GM06990 (cell line): ENCODE measurements at regions not wholly inside any gene's neighbourhood (a gene's known extent, or its start where the extent isn't known, plus 50 kb on each side); places are given as distances from the start of the nearest gene placed in this dataset.

Experiments
- DNase-seq: peaks from one replicate; pipeline ENCODE4 v3.0.0-alpha.2; 2011; ENCODE audit not compliant: insufficient read length; ENCODE audit errors: extremely low read depth
- H3K27me3 ChIP-seq: replicated peaks from 2 replicates; pipeline ENCODE4 v1.6.0; 2011; ENCODE audit warnings: low read length; ENCODE audit not compliant: control insufficient read depth, insufficient read depth
- H3K36me3 ChIP-seq: 2 replicates; pipeline ENCODE4 v1.5.1; 2011; ENCODE audit warnings: low read length; ENCODE audit not compliant: control insufficient read depth, insufficient read depth
- H3K4me3 ChIP-seq: replicated peaks from 2 replicates; pipeline ENCODE4 v1.5.1; 2011; ENCODE audit warnings: low read depth, mild to moderate bottlenecking, control low read depth, low read length
- CTCF ChIP-seq: IDR thresholded peaks from 2 replicates; pipeline ENCODE4 v1.5.1; 2011; ENCODE audit warnings: low read length, control low read depth, mild to moderate bottlenecking, inconsistent platforms; ENCODE audit not compliant: insufficient read depth, poor library complexity, severe bottlenecking

- H3K27me3 ChIP-seq = no peaks in the 10 kb centered on the region
- H3K4me3 ChIP-seq = no peak overlapping the region
- DNase-seq = no peak
- H3K36me3 ChIP-seq = no peaks in the 10 kb centered on the region
- TF ChIP-seq CTCF = no peak
Measured at GRCh38 chr3:103381296-103382079, 946.7 kb downstream of the ZPLD1 start.

GRCh38 chr3:103385961-103386656 is 951.3 kb downstream of the ZPLD1 start:
- H3K27me3 ChIP-seq = no peaks in the 10 kb centered on the region
- H3K4me3 ChIP-seq = no peak overlapping the region
- no peak for DNase-seq
- H3K36me3 ChIP-seq = no peaks in the 10 kb centered on the region
- TF ChIP-seq CTCF = no peak

- no peaks in the 10 kb centered on the region for H3K36me3 ChIP-seq
- DNase-seq = no peak
Measured at GRCh38 chr3:103388214-103388613, 953.4 kb downstream of the ZPLD1 start.

GRCh38 chr3:103389356-103389755 is 954.5 kb downstream of the ZPLD1 start:
- Histone ChIP-seq H3K4me3 (no peak overlapping the region), H3K27me3 (no peaks in the 10 kb centered on the region), H3K36me3 (no peaks in the 10 kb centered on the region)
- DNase-seq = no peak
- TF ChIP-seq CTCF = no peak

More at GRCh38 chr3:103388214-103388613, 953.4 kb downstream of the ZPLD1 start:
- Histone ChIP-seq H3K4me3 (no peak overlapping the region), H3K27me3 (no peaks in the 10 kb centered on the region)
- TF ChIP-seq CTCF = no peak

GRCh38 chr3:103393395-103394186 is 958.8 kb downstream of the ZPLD1 start:
- Histone ChIP-seq H3K36me3 (no peaks in the 10 kb centered on the region), H3K4me3 (no peak overlapping the region), H3K27me3 (no peaks in the 10 kb centered on the region)
- TF ChIP-seq CTCF = no peak
- no peak for DNase-seq
